Esophagus muscularis mucosa (tissue), 2 donors: ENCODE measurements at regions not wholly inside any gene's neighbourhood (a gene's known extent, or its start where the extent isn't known, plus 50 kb on each side); places are given as distances from the start of the nearest gene placed in this dataset.

Experiments
- POLR2A ChIP-seq: fragments of 450-650 bp; IDR thresholded peaks from one replicate; pipeline ENCODE4 v1.6.1; 2017; ENCODE audit warnings: antibody characterized with exemption, moderate library complexity, mild to moderate bottlenecking, low read depth
- POLR2AphosphoS5 ChIP-seq, 2 donors: sonication (generic); formaldehyde crosslinking; IDR thresholded peaks; one replicate each; pipeline ENCODE4 v1.6.1; 2017; ENCODE audit warnings: antibody characterized with exemption in 2 of 2

DNA sequence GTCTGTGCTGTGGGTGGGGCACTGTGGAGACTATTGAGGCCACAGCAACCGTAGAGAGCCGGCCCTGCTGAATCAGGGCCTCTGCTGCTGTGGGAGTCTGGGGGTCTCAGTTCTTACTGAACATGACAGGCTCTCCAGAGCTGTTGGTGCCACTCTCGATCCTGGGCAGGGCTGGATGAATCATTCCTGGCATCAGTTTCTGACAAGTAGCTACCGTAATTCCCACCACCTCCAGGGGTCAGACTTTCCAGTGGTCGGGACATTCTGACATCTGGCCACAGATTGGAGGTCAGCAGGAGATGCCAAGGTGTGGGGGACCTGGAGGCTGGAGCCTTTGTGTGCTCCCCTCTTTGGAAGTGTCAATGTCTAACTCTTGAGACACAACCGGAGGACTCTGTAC lies 188.4 kb downstream of the IRX2 start:
- TF ChIP-seq POLR2AphosphoS5 (IDR thresholded peaks at IDR 0.05) = no peak
- TF ChIP-seq POLR2A = no peak
